ENCODE measurements at regions not wholly inside any gene's neighbourhood (a gene's known extent, or its start where the extent isn't known, plus 50 kb on each side); places are given as distances from the start of the nearest gene placed in this dataset.

DNA sequence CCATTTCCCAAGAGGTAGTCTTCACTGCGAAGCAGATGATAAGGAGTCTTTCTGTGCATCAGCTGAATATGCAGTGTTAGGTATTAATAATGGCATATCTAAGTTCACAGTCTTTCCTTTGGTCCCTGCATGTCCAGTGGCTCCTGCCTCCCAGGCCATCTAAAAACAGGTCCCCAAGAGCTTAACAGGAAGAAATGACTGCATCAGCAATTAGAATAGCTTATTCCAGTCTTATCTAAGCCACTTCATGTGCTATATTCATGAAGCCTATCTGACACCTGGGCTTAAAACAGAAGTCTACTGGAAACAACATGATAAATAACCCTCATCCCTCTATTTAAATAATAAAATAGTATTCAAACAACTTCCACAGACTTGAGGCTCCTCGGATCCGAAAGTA is 346.1 kb upstream of the ERCC4 start:
- no peak overlapping the region for H3K4me3 Mint-ChIP-seq
- no peak overlapping the region for H3K27ac Mint-ChIP-seq (ENCODE audit: low read depth)
- H3K27me3 Mint-ChIP-seq = no peaks in the 10 kb centered on the region
- no peaks in the 10 kb centered on the region for H3K36me3 Mint-ChIP-seq (ENCODE audit: insufficient read depth)
- H3K4me1 Mint-ChIP-seq = no peaks in the 10 kb centered on the region
- H3K9me3 Mint-ChIP-seq = peaks cover 21% of the 10 kb centered on the region
- DNase-seq (ENCODE audit: low spot score in 2 of 2) (no peak), ATAC-seq (replicated peaks; ENCODE audit: extremely low read depth, poor library complexity, severe bottlenecking) (no peak)

DNA sequence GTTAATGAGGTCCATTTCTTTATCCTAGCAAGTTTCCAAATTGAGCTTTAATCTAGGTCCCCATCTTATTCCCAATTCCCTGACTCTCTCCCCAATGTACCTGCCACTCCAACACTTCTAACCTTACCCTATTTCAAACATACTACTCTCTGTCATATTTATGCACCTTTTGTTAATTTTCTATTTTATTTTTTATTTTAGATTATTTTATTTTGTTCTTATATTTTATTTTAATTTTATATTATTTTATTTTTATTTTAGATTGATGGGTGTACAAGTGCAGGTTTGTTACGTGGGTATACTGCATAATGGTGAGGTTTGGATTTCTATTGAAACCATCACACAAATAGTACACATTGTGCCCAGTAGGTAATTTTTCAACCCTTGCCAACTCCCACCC is 333.9 kb upstream of the ERCC4 start:
- Mint-ChIP-seq H3K27me3 (no peaks in the 10 kb centered on the region), H3K4me1 (no peaks in the 10 kb centered on the region), H3K36me3 (ENCODE audit: insufficient read depth) (peaks cover 2% of the 10 kb centered on the region), H3K4me3 (no peak overlapping the region), H3K9me3 (no peaks in the 10 kb centered on the region), H3K27ac (ENCODE audit: low read depth) (no peak overlapping the region)
- no peak for DNase-seq (ENCODE audit: low spot score in 2 of 2)
- ATAC-seq (replicated peaks; ENCODE audit: extremely low read depth, poor library complexity, severe bottlenecking) = no peak

DNA sequence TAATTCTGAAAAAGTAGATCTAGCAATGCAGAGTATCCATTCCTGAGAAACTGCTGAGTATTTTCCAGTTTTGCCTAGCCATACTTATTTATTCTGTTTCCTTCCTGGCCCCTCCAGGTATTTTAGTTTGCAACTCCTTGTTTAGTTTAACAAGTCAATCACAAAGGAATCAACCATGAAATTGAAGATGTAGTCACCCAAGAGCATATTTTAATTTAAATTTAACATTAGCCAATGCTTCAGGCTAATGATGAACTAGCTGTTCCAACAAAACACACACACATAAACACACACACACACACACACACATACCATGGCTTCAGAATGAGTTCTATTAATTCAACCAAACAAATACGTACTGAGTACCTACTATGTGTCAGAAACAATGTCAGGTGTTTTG is 332.8 kb upstream of the ERCC4 start:
- no peaks in the 10 kb centered on the region for H3K9me3 Mint-ChIP-seq
- H3K27me3 Mint-ChIP-seq = no peaks in the 10 kb centered on the region
- DNase-seq (ENCODE audit: low spot score in 2 of 2) (no peak), ATAC-seq (replicated peaks; ENCODE audit: extremely low read depth, poor library complexity, severe bottlenecking) (no peak)
- peaks cover 2% of the 10 kb centered on the region for H3K36me3 Mint-ChIP-seq (ENCODE audit: insufficient read depth)
- H3K4me3 Mint-ChIP-seq = no peak overlapping the region
- no peak overlapping the region for H3K27ac Mint-ChIP-seq (ENCODE audit: low read depth)
- no peaks in the 10 kb centered on the region for H3K4me1 Mint-ChIP-seq

DNA sequence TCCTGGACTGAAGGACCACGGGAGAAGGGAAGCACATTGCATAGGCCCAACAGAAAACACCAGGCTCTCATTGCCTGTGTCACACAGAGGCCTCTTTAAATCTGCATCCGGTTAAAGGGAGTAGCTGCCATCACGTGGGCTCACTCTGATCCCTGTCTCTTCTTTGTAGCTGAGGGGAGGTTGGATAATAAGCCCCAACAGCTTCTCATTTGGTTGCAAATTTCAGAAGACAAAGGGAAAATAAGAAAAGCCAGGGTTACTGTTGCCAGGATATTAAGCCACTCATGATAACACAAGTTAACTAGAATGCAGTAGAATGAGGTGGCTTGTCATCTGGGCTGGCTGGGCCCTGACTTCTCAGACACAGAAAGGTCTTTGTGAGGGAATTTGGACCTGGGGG is 325.1 kb upstream of the ERCC4 start:
- Mint-ChIP-seq H3K9me3 (peaks cover 15% of the 10 kb centered on the region), H3K27me3 (no peaks in the 10 kb centered on the region), H3K27ac (ENCODE audit: low read depth) (no peak overlapping the region), H3K4me1 (no peaks in the 10 kb centered on the region), H3K36me3 (ENCODE audit: insufficient read depth) (no peaks in the 10 kb centered on the region), H3K4me3 (no peak overlapping the region)
- no peak for ATAC-seq (replicated peaks; ENCODE audit: extremely low read depth, poor library complexity, severe bottlenecking)
- no peak for DNase-seq (ENCODE audit: low spot score in 2 of 2)

DNA sequence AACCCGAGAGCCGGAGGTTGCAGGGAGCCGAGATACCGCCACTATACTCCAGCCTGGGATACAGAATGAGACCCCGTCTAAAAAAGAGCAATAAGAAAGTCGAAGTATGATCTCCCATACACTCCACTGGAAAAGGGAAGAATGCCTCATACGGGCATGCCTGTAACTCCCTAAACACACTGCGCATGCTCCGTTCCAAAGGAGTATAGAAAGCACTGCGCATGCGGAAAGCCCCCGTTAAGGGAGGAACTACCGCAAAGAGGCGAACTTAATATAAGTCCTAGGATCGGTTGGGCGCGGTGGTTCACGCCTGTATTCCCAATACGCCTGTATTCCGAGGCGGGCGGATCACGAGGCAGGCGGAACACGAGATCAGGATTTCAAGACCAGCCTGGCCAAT is 313.1 kb upstream of the ERCC4 start:
- H3K27me3 Mint-ChIP-seq = no peaks in the 10 kb centered on the region

DNA sequence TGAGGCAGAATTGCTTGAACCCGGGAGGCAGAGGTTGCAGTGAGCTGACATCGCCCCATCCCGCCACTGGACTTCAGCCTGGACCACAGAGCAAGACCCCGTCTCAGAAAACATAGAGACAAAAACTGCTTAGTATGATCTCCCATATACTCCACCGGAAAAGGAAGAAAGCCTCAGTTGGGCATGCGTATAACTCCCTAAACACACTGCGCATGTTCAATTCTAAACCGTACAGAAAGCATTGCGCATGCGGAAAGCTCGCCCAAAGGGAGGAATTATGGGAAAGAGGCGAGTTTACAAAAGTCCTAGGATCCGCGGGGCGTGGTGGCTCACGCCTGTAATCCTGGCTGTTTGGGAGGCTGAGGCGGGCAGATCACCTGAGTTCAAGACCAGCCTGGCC is 312.7 kb upstream of the ERCC4 start:
- H3K27me3 Mint-ChIP-seq = no peaks in the 10 kb centered on the region
- DNase-seq (ENCODE audit: low spot score in 2 of 2) (no peak), ATAC-seq (replicated peaks; ENCODE audit: extremely low read depth, poor library complexity, severe bottlenecking) (no peak)
- peaks cover 10% of the 10 kb centered on the region for H3K9me3 Mint-ChIP-seq
- no peaks in the 10 kb centered on the region for H3K4me1 Mint-ChIP-seq
- H3K36me3 Mint-ChIP-seq (ENCODE audit: insufficient read depth) = no peaks in the 10 kb centered on the region
- H3K27ac Mint-ChIP-seq (ENCODE audit: low read depth) = no peak overlapping the region
- H3K4me3 Mint-ChIP-seq = no peak overlapping the region

More for the DNA sequence above, 313.1 kb upstream of the ERCC4 start:
- Mint-ChIP-seq H3K9me3 (peaks cover 10% of the 10 kb centered on the region), H3K27ac (ENCODE audit: low read depth) (no peak overlapping the region), H3K36me3 (ENCODE audit: insufficient read depth) (no peaks in the 10 kb centered on the region), H3K4me1 (no peaks in the 10 kb centered on the region), H3K4me3 (no peak overlapping the region)
- DNase-seq (ENCODE audit: low spot score in 2 of 2) (no peak), ATAC-seq (replicated peaks; ENCODE audit: extremely low read depth, poor library complexity, severe bottlenecking) (no peak)

DNA sequence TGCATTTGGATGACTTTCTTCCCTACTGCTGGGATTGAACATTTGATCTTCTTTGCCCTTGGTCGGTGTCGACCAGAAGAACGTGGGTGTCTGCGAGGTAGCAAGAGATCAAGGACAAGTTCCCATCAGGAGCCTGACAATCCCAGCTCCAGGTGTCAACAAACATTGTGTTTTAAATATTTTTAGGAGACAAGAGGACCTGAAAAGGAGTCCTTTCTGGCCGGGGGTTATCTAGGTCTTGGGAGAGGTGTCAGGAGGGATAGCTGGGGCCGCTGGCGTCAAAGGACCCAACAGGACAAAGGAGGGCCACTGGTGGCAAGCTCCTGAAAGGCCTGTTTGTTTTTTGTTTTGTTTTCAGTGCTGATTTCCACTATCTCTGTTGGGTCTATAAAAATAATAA is 308.4 kb upstream of the ERCC4 start:
- peaks cover 15% of the 10 kb centered on the region for H3K9me3 Mint-ChIP-seq
- ATAC-seq (replicated peaks; ENCODE audit: extremely low read depth, poor library complexity, severe bottlenecking) = no peak
- no peak for DNase-seq (ENCODE audit: low spot score in 2 of 2)

DNA sequence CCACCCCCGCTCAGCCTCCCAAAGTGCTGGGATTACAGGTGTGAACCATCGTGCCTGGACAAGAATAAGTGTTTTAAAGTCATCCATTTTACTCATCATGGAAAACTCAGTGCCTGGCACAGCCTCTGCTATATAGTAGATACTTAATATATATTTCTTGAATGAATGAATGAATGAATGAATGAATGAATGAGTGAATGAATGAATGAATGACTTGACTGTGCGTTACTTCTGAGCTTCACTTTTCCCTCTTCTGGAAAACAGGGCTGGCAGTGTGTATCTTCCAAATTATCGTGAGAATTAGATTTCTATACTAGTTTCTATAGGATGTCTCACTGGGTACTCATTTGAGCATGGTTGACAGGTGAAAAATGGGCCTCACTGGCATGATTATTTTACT is 307.3 kb upstream of the ERCC4 start:
- Mint-ChIP-seq H3K9me3 (peaks cover 15% of the 10 kb centered on the region), H3K4me1 (no peaks in the 10 kb centered on the region), H3K4me3 (no peak overlapping the region), H3K27ac (ENCODE audit: low read depth) (no peak overlapping the region), H3K36me3 (ENCODE audit: insufficient read depth) (no peaks in the 10 kb centered on the region), H3K27me3 (no peaks in the 10 kb centered on the region)
- no peak for DNase-seq (ENCODE audit: low spot score in 2 of 2)
- ATAC-seq (replicated peaks; ENCODE audit: extremely low read depth, poor library complexity, severe bottlenecking) = no peak

More for the DNA sequence above, 308.4 kb upstream of the ERCC4 start:
- Mint-ChIP-seq H3K27me3 (no peaks in the 10 kb centered on the region), H3K27ac (ENCODE audit: low read depth) (no peak overlapping the region), H3K4me1 (no peaks in the 10 kb centered on the region), H3K36me3 (ENCODE audit: insufficient read depth) (no peaks in the 10 kb centered on the region), H3K4me3 (no peak overlapping the region)

DNA sequence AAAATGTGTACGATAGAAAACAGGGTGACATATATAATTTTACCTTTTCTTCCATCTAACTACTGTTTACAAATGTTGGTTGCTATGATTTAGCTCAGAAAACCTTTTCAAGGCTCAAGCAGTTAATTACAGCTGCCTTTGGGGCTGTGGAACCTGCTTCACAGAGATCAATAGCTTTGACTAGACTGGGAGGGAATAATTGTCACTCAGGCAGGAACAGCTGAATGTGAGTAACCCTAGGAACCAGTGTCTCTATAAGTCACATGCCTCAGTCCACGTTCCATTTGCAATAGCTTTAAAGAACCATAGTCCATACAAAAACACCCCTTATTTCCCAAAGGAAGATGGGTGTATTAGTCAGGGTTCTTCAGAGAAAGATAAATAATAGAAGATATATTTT is 306.8 kb upstream of the ERCC4 start:
- DNase-seq (ENCODE audit: low spot score in 2 of 2) = no peak
- H3K36me3 Mint-ChIP-seq (ENCODE audit: insufficient read depth) = no peaks in the 10 kb centered on the region

DNA sequence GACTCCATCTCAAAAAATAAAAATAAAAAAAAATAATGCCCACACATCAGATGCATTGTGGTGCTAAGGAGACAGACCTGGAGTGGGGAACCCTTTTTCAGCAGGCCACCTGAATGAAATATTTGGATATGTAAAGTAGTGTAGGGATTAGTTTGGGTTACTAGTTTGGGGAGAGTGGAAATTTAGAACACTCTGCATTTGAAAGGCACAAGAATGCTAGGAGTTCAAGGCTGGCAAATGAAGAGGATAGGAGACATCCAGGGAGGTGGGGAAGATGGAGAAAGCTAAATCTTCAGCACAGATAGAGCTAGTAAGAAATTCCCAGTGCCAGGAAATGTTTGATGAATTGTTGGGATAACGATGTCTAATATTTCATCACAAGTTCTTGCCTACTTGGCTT is 298.3 kb upstream of the ERCC4 start:
- Mint-ChIP-seq H3K36me3 (ENCODE audit: insufficient read depth) (no peaks in the 10 kb centered on the region), H3K27me3 (no peaks in the 10 kb centered on the region), H3K4me3 (no peak overlapping the region), H3K9me3 (no peaks in the 10 kb centered on the region), H3K4me1 (no peaks in the 10 kb centered on the region), H3K27ac (ENCODE audit: low read depth) (no peak overlapping the region)
- DNase-seq (ENCODE audit: low spot score in 2 of 2) = no peak
- ATAC-seq (replicated peaks; ENCODE audit: extremely low read depth, poor library complexity, severe bottlenecking) = no peak

More for the DNA sequence above, 306.8 kb upstream of the ERCC4 start:
- no peak for ATAC-seq (replicated peaks; ENCODE audit: extremely low read depth, poor library complexity, severe bottlenecking)
- no peaks in the 10 kb centered on the region for H3K27me3 Mint-ChIP-seq
- H3K4me1 Mint-ChIP-seq = no peaks in the 10 kb centered on the region
- no peak overlapping the region for H3K27ac Mint-ChIP-seq (ENCODE audit: low read depth)
- H3K4me3 Mint-ChIP-seq = no peak overlapping the region
- H3K9me3 Mint-ChIP-seq = peaks cover 13% of the 10 kb centered on the region

DNA sequence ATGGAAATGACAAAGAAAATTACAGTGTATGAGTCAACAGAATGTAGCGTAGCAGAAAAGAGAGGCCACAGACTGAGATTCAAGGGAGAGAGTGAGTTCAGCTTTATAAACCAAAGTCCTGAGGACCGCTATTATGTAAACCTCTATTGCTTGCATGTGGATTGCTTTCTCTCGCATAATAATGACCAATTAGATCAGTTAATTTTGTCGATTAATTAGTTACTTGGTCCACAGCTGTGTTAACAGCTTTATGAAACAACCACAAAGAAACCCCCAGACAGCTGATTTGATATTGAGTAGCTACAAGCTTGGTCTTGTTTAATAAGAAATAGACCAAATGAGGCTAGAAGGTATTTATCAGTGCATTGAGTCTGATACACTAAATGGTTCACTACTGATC is 291.8 kb upstream of the ERCC4 start:
- DNase-seq (ENCODE audit: low spot score in 2 of 2) = no peak
- Mint-ChIP-seq H3K27ac (ENCODE audit: low read depth) (no peak overlapping the region), H3K9me3 (no peaks in the 10 kb centered on the region), H3K36me3 (ENCODE audit: insufficient read depth) (no peaks in the 10 kb centered on the region), H3K4me3 (no peak overlapping the region), H3K4me1 (no peaks in the 10 kb centered on the region), H3K27me3 (no peaks in the 10 kb centered on the region)
- ATAC-seq (replicated peaks; ENCODE audit: extremely low read depth, poor library complexity, severe bottlenecking) = no peak

DNA sequence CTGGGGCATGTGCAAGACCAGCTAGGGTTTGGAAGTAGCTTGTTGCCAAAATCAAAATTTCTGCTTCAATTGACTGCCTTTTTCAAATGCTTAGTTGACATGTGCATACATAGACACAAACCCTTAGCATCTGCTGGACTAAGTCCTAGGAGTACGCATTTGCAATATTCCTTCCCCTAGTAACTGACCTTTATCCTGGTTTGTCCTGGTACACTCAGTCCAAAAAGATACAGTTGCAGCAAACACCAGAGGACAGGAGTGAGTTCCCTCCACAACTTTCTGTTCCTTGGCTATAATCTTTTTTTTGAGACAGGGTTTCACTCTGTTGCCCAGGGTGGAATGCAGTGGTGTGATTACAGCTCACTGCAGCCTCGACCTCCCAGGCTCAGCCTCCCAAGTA is 290.2 kb upstream of the ERCC4 start:
- H3K36me3 Mint-ChIP-seq (ENCODE audit: insufficient read depth) = no peaks in the 10 kb centered on the region
- no peak overlapping the region for H3K4me3 Mint-ChIP-seq
- H3K9me3 Mint-ChIP-seq = no peaks in the 10 kb centered on the region
- H3K4me1 Mint-ChIP-seq = no peaks in the 10 kb centered on the region
- no peak for DNase-seq (ENCODE audit: low spot score in 2 of 2)
- no peak for ATAC-seq (replicated peaks; ENCODE audit: extremely low read depth, poor library complexity, severe bottlenecking)
- H3K27me3 Mint-ChIP-seq = no peaks in the 10 kb centered on the region
- H3K27ac Mint-ChIP-seq (ENCODE audit: low read depth) = no peak overlapping the region

DNA sequence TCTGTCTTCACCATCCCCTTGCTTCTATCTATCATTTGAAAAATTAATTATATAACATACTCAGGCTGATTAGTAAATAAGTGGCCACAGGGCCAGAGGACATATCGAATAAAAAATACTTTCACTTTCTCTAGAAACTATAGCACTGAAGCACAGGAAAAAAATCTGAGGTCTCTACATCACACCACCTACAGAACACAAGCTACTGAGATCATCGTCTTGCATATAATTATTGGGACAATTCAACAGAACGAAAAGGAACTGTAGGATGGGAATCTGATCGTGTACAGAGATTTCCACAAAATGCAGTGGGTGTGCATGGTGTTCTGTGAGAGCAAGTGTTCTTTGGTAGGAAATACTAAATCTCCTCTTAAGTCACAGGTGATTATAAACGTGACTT is 289.6 kb upstream of the ERCC4 start:
- H3K4me3 Mint-ChIP-seq = no peak overlapping the region
- ATAC-seq (replicated peaks; ENCODE audit: extremely low read depth, poor library complexity, severe bottlenecking) = no peak
- no peak for DNase-seq (ENCODE audit: low spot score in 2 of 2)
- H3K27me3 Mint-ChIP-seq = no peaks in the 10 kb centered on the region
- H3K27ac Mint-ChIP-seq (ENCODE audit: low read depth) = no peak overlapping the region
- no peaks in the 10 kb centered on the region for H3K36me3 Mint-ChIP-seq (ENCODE audit: insufficient read depth)
- no peaks in the 10 kb centered on the region for H3K4me1 Mint-ChIP-seq
- H3K9me3 Mint-ChIP-seq = no peaks in the 10 kb centered on the region

DNA sequence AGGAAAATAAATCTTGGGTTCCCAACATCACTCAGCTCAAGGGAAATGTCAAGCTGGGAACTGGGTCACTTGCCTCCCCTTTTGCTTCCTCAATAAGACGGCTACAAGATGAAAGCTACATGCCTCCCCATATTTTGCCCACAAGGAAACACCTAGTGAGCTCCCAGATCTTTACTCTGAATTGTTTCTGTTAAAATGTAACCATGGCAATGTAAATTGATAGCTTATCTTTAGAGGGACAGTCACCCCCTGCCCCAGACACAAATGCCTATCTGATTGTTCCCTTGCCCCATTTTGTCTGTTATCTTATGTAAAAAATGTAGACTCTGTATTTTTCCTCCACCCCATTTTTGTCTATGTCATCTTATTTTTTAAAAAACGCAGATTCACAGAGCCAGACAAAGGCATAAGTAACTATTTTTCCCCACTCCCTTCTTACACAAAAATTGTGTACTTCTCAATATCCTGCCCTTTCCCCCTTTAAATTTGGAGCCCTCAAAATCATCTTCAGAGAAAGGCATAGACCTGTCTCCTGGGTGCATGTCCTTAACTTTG is 288.7 kb upstream of the ERCC4 start:
- peaks cover 4% of the 10 kb centered on the region for H3K9me3 Mint-ChIP-seq
- no peak for ATAC-seq (replicated peaks; ENCODE audit: extremely low read depth, poor library complexity, severe bottlenecking)
- no peaks in the 10 kb centered on the region for H3K4me1 Mint-ChIP-seq
- no peaks in the 10 kb centered on the region for H3K27me3 Mint-ChIP-seq
- no peak for DNase-seq (ENCODE audit: low spot score in 2 of 2)
- H3K27ac Mint-ChIP-seq (ENCODE audit: low read depth) = no peak overlapping the region
- H3K36me3 Mint-ChIP-seq (ENCODE audit: insufficient read depth) = no peaks in the 10 kb centered on the region
- no peak overlapping the region for H3K4me3 Mint-ChIP-seq
